ENCODE measurements at regions not wholly inside any gene's neighbourhood (a gene's known extent, or its start where the extent isn't known, plus 50 kb on each side); places are given as distances from the start of the nearest gene placed in this dataset.

DNA sequence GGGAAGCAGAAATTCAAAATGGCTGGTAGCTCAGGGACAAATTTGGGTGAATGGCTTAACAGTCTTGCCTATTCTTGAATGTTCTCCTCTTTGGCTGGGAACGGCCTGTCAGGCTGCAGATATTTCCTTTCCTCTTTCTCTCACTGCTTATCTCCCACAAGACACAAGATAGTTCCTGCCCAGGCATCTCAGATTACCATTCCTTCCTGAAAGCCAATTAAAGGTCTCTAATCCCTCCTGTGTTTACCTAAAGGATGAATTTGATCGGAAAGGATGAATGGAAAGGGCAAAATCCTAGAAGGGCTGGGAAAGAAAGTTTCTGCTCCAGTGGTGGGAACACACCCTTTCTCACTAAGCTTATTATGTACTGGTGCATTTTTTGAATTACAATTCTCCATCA, 95.9 kb upstream of the JAG1 start:
- ATAC-seq (ENCODE audit: low read depth) (no peak), DNase-seq (peak; percentile 39)
- H2BK5ac ChIP-seq (ENCODE audit: low read depth, low read length, poor library complexity, severe bottlenecking) = no peak overlapping the region
- no peak overlapping the region for H3K14ac ChIP-seq (replicated peaks; ENCODE audit: low read depth, low read length)
- no peaks in the 10 kb centered on the region for H3K4me1 ChIP-seq (ENCODE audit: control insufficient read depth, insufficient read depth, low read length)
- H3K23ac ChIP-seq (ENCODE audit: low read depth, low read length) = no peak overlapping the region
- H3K36me3 ChIP-seq (ENCODE audit: control insufficient read depth, insufficient read depth, low read length) = no peaks in the 10 kb centered on the region
- H3K27me3 ChIP-seq (ENCODE audit: control insufficient read depth, insufficient read depth, low read length) = no peaks in the 10 kb centered on the region
- no peaks in the 10 kb centered on the region for H3K9me3 ChIP-seq (ENCODE audit: control insufficient read depth, insufficient read depth, low read length)
- no peak overlapping the region for H4K91ac ChIP-seq (ENCODE audit: insufficient read depth, low read depth, low read length)
- POLR2A ChIA-PET (ENCODE audit: unreplicated experiment) = no interaction called here
- no peak overlapping the region for H2BK20ac ChIP-seq (ENCODE audit: low read depth, low read length)
- no peak overlapping the region for H3K4me3 ChIP-seq (ENCODE audit: insufficient read depth, low read depth, low read length)
- no peak overlapping the region for H3K4me2 ChIP-seq (ENCODE audit: low read depth, low read length)
- no peak overlapping the region for H4K8ac ChIP-seq (ENCODE audit: low read depth in 2 of 2, low read length in 2 of 2)
- no peak for TF ChIP-seq RAD21 (IDR thresholded peaks at IDR 0.05; ENCODE audit: low read length)
- TF ChIP-seq, protein P1, sequence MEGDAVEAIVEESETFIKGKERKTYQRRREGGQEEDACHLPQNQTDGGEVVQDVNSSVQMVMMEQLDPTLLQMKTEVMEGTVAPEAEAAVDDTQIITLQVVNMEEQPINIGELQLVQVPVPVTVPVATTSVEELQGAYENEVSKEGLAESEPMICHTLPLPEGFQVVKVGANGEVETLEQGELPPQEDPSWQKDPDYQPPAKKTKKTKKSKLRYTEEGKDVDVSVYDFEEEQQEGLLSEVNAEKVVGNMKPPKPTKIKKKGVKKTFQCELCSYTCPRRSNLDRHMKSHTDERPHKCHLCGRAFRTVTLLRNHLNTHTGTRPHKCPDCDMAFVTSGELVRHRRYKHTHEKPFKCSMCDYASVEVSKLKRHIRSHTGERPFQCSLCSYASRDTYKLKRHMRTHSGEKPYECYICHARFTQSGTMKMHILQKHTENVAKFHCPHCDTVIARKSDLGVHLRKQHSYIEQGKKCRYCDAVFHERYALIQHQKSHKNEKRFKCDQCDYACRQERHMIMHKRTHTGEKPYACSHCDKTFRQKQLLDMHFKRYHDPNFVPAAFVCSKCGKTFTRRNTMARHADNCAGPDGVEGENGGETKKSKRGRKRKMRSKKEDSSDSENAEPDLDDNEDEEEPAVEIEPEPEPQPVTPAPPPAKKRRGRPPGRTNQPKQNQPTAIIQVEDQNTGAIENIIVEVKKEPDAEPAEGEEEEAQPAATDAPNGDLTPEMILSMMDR (conservative IDR thresholded peaks at IDR 0.05; ENCODE audit: low read depth, low read length) = no peak
- no peak for TF ChIP-seq MAZ (IDR thresholded peaks at IDR 0.05; ENCODE audit: borderline replicate concordance, low read depth, low read length)
- no peak for TF ChIP-seq CHD1 (IDR thresholded peaks at IDR 0.05; ENCODE audit: low read depth, low read length)
- TF ChIP-seq BHLHE40 (IDR thresholded peaks at IDR 0.05; ENCODE audit: low read depth, low read length) = no peak
- no peak for TF ChIP-seq CEBPB (IDR thresholded peaks at IDR 0.05; ENCODE audit: low read depth, low read length)
- no peak overlapping the region for H4K5ac ChIP-seq (ENCODE audit: low read depth, low read length)
- no peak overlapping the region for H3K4ac ChIP-seq (ENCODE audit: low read depth, low read length)
- in situ Hi-C loops (cut with MboI; ENCODE audit: low sequenced_read_pairs) = no loop called here
- no CpG with 5 or more reads among the region's 2 CpGs for WGBS, 2 experiments (ENCODE audit: extremely low coverage in 2 of 2, insufficient read length in 1 of 2)
- no peak overlapping the region for H3K18ac ChIP-seq (ENCODE audit: low read depth, low read length)
- BruUV-seq (replicated peaks) = no TSS peak
- no peak overlapping the region for H3K27ac ChIP-seq (ENCODE audit: insufficient read depth, low read length)
- H3K79me1 ChIP-seq (ENCODE audit: low read depth in 1 of 2, low read length in 2 of 2) = no peaks in the 10 kb centered on the region
- no peak overlapping the region for H2BK120ac ChIP-seq (ENCODE audit: low read depth, low read length)
- H2BK15ac ChIP-seq (ENCODE audit: low read depth, low read length) = no peak overlapping the region
- H4K20me1 ChIP-seq (ENCODE audit: insufficient read depth, low read length) = no peaks in the 10 kb centered on the region
- H2AK9ac ChIP-seq (replicated peaks; ENCODE audit: low read depth, low read length, poor library complexity) = no peak overlapping the region
- dilution Hi-C loops (cut with HindIII; ENCODE audit: low sequenced_read_pairs, unreplicated experiment) = no loop called here
- CTCF ChIA-PET = no interaction called here
- H2AK5ac ChIP-seq (ENCODE audit: low read depth, low read length) = no peak overlapping the region
- no peak overlapping the region for H3K56ac ChIP-seq (ENCODE audit: extremely low read depth, insufficient read depth, low read length)
- no peaks in the 10 kb centered on the region for H3K9me1 ChIP-seq (ENCODE audit: insufficient read depth, low read length)
- H3K9ac ChIP-seq (ENCODE audit: low read depth, low read length) = no peak overlapping the region
- H2AFZ ChIP-seq (replicated peaks; ENCODE audit: low read length, poor library complexity) = no peak overlapping the region
- intact Hi-C loops (cut with micrococcal nuclease) = no loop called here
